Esophagus (tissue), 2 donors: ENCODE measurements at regions not wholly inside any gene's neighbourhood (a gene's known extent, or its start where the extent isn't known, plus 50 kb on each side); places are given as distances from the start of the nearest gene placed in this dataset.

Source experiments
- H3K27ac ChIP-seq, 2 donors: one replicate each; pipeline ENCODE4 v1.5.1; 2013; ENCODE audit warnings: low read depth in 2 of 2, mild to moderate bottlenecking in 2 of 2, inconsistent platforms in 1 of 2, low read length in 1 of 2, moderate library complexity in 1 of 2
- H3K27me3 ChIP-seq, 2 donors: one replicate each; pipeline ENCODE4 v1.6.1; 2013; ENCODE audit warnings: low read length in 2 of 2, control low read depth in 1 of 2, mild to moderate bottlenecking in 1 of 2; ENCODE audit not compliant: insufficient read depth in 2 of 2, control insufficient read depth in 1 of 2
- H3K36me3 ChIP-seq, 2 donors: one replicate each; pipeline ENCODE4 v1.6.1; 2013; ENCODE audit warnings: low read length in 1 of 2; ENCODE audit not compliant: control insufficient read depth in 2 of 2, insufficient read depth in 2 of 2
- H3K4me1 ChIP-seq, 2 donors: one replicate each; pipeline ENCODE4 v1.6.1; 2013; ENCODE audit warnings: low read length in 1 of 2; ENCODE audit not compliant: control insufficient read depth in 2 of 2, insufficient read depth in 2 of 2
- H3K4me3 ChIP-seq, 2 donors: one replicate each; pipeline ENCODE4 v1.5.1; 2013; ENCODE audit warnings: low read length in 2 of 2, mild to moderate bottlenecking in 2 of 2, low read depth in 1 of 2, moderate library complexity in 1 of 2
- H3K9me3 ChIP-seq, 2 donors: one replicate each; pipeline ENCODE4 v1.6.1; 2013; ENCODE audit warnings: mild to moderate bottlenecking in 2 of 2, low read depth in 1 of 2, low read length in 1 of 2, moderate library complexity in 1 of 2; ENCODE audit not compliant: control insufficient read depth in 2 of 2, insufficient read depth in 1 of 2
- WGBS, 2 donors: extraction: QIAGEN DNeasy Blood & Tissue Kit; methylation state at CpG; one replicate each; pipeline ENCODE4 v1.1.7; 2013; 5-methylcytosine and 5-hydroxymethylcytosine counted together
- donor health status: healthy with polysubstance abuse.
- donor health status: Bipolar disorder and iron deficiency.

- Histone ChIP-seq H3K27me3 (no peaks in the 10 kb centered on the region), H3K4me1 (no peaks in the 10 kb centered on the region), H3K36me3 (no peaks in the 10 kb centered on the region), H3K9me3 (no peaks in the 10 kb centered on the region), H3K27ac (no peak overlapping the region), H3K4me3 (no peak overlapping the region)
- 75 to 83% methylated on average over 2 of the region's 2 CpGs for WGBS, 2 donors
These were observed 341.4 kb upstream of the ACTBL2 start for GRCh38 chr5:57824047-57824446.

- Histone ChIP-seq H3K27me3 (no peaks in the 10 kb centered on the region), H3K27ac (no peak overlapping the region), H3K4me1 (no peaks in the 10 kb centered on the region), H3K4me3 (no peak overlapping the region), H3K9me3 (no peaks in the 10 kb centered on the region), H3K36me3 (no peaks in the 10 kb centered on the region)
- WGBS, 2 donors, result 88 to 91% methylated on average over 5 of the region's 5 CpGs
These were observed 340.0 kb upstream of the ACTBL2 start for GRCh38 chr5:57822651-57823050.

- Histone ChIP-seq H3K27me3 (no peaks in the 10 kb centered on the region), H3K27ac (no peak overlapping the region), H3K9me3 (no peaks in the 10 kb centered on the region), H3K4me3 (no peak overlapping the region), H3K4me1 (no peaks in the 10 kb centered on the region), H3K36me3 (no peaks in the 10 kb centered on the region)
These were observed 335.8 kb upstream of the ACTBL2 start for GRCh38 chr5:57818397-57818796.

GRCh38 chr5:57817924-57818323 is 335.3 kb upstream of the ACTBL2 start:
- no peaks in the 10 kb centered on the region for H3K27me3 ChIP-seq
- H3K9me3 ChIP-seq, result no peaks in the 10 kb centered on the region
- no peak overlapping the region for H3K27ac ChIP-seq
- 63 to 74% methylated on average over 3 of the region's 3 CpGs for WGBS, 2 donors
- no peak overlapping the region for H3K4me3 ChIP-seq
- no peaks in the 10 kb centered on the region for H3K4me1 ChIP-seq
- no peaks in the 10 kb centered on the region for H3K36me3 ChIP-seq

DNA sequence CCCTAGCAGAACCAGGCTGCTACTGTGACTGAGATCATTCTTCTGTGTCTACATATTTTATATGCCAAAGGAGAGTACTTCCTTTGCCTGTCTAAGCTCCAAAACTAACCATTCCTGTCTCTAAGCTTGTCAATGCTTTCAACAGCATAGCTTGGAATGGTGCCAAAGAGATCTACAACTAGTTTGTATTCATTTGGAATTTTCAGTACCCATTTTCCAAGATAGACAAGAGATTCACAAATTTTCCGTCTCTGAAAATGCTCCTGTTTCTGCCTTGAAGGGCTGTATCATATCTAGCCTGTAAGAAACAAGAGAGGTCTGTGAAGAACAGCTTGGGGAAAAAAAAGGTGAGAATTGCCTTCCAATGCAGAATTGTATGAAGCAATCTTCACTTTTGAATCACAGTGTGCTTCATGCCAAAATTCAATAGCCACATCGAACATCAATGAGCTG is 334.4 kb upstream of the ACTBL2 start:
- no peak overlapping the region for H3K27ac ChIP-seq
- WGBS, 2 donors, result 46 to 56% methylated on average over 2 of the region's 2 CpGs

GRCh38 chr5:57816108-57816507 is 333.5 kb upstream of the ACTBL2 start:
- Histone ChIP-seq H3K36me3 (no peaks in the 10 kb centered on the region), H3K4me3 (no peak overlapping the region), H3K4me1 (no peaks in the 10 kb centered on the region), H3K27ac (no peak overlapping the region), H3K27me3 (no peaks in the 10 kb centered on the region), H3K9me3 (no peaks in the 10 kb centered on the region)

More for the DNA sequence above, 334.4 kb upstream of the ACTBL2 start:
- no peaks in the 10 kb centered on the region for H3K4me1 ChIP-seq
- H3K9me3 ChIP-seq, result no peaks in the 10 kb centered on the region
- H3K36me3 ChIP-seq, result no peaks in the 10 kb centered on the region
- no peak overlapping the region for H3K4me3 ChIP-seq
- H3K27me3 ChIP-seq, result no peaks in the 10 kb centered on the region

GRCh38 chr5:57805732-57806131 is 323.1 kb upstream of the ACTBL2 start:
- Histone ChIP-seq H3K4me3 (no peak overlapping the region), H3K9me3 (no peaks in the 10 kb centered on the region), H3K27ac (no peak overlapping the region), H3K36me3 (no peaks in the 10 kb centered on the region), H3K4me1 (no peaks in the 10 kb centered on the region), H3K27me3 (no peaks in the 10 kb centered on the region)
- 93 to 100% methylated on average over 1 of the region's 1 CpG for WGBS, 2 donors

DNA sequence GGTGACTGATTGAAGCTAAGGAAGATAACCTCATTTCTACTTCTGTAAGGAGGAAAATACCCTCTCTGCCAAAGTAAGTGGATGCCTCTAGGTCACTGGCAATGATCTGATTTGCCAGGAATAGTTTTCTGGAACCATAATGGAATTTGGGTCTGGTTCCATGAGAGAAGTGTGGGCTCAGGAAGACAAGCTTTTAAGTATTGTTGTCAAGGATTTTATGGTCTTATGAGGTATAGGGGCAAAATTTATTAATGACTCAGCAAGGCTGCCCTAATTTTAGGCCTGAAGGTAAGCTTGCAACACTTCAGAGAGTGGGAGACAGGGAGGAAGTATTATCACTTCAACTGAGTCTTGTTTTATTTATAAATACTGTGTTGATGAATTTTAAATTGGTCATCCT is 322.6 kb upstream of the ACTBL2 start:
- H3K9me3 ChIP-seq, result no peaks in the 10 kb centered on the region
- no peaks in the 10 kb centered on the region for H3K27me3 ChIP-seq
- H3K27ac ChIP-seq, result no peak overlapping the region
- H3K4me1 ChIP-seq, result no peaks in the 10 kb centered on the region
- H3K36me3 ChIP-seq, result no peaks in the 10 kb centered on the region
- no peak overlapping the region for H3K4me3 ChIP-seq

DNA sequence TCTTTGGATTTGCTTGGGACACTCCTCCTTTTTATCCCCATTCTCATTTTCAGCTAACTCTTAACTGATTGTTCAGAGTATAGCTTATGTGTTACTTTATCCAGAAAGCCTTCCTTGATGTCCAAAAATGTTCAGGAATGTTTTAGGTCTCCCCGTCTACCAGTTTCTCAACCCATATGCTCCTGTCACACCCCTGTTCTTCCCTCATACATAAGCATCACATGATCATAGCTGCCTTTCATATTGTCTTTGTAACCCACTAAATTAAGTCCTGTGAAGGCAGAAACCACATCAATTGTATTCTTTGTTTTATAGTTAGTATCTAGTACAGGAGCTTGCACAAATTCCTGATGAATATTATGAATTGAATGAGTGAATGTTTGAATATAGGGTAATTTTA is 321.9 kb upstream of the ACTBL2 start:
- H3K4me3 ChIP-seq, result no peak overlapping the region
- H3K9me3 ChIP-seq, result no peaks in the 10 kb centered on the region
- H3K4me1 ChIP-seq, result no peaks in the 10 kb centered on the region
- H3K27me3 ChIP-seq, result no peaks in the 10 kb centered on the region
- 86 to 87% methylated on average over 1 of the region's 1 CpG for WGBS, 2 donors
- H3K27ac ChIP-seq, result no peak overlapping the region
- no peaks in the 10 kb centered on the region for H3K36me3 ChIP-seq

DNA sequence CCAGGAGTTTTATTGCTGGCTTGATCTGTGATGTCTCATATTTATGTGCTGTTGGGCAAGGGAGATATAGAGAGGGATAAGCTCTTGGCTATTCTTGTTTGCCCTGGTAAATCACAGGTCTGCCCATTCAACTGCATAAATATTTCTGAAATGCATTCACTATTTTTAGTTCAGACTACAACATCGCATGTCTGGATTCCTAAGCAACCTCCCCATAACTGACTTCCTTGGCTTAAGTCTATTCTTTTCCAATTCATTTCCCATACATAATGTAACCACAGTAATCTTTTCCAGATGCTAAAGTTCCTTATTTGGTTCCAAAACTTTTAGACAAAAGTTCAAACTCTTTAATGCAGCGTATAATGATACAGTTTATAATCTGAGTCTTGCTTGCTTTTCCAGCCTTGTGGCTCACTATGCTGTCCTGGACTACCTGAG is 321.4 kb upstream of the ACTBL2 start:
- H3K4me3 ChIP-seq, result no peak overlapping the region
- H3K9me3 ChIP-seq, result no peaks in the 10 kb centered on the region
- 62 to 71% methylated on average over 2 of the region's 2 CpGs for WGBS, 2 donors

More for the DNA sequence above, 321.4 kb upstream of the ACTBL2 start:
- Histone ChIP-seq H3K27ac (no peak overlapping the region), H3K27me3 (no peaks in the 10 kb centered on the region), H3K4me1 (no peaks in the 10 kb centered on the region), H3K36me3 (no peaks in the 10 kb centered on the region)
